ENCODE measurements at regions not wholly inside any gene's neighbourhood (a gene's known extent, or its start where the extent isn't known, plus 50 kb on each side); places are given as distances from the start of the nearest gene placed in this dataset.

- no peaks in the 10 kb centered on the region for H3K79me2 ChIP-seq (ENCODE audit: insufficient read depth, low read length)
- no peak overlapping the region for H3K9ac ChIP-seq (ENCODE audit: low read depth, low read length)
- TF ChIP-seq CTCF (IDR thresholded peaks at IDR 0.05; ENCODE audit: borderline replicate concordance, extremely low read depth, low read length, poor library complexity, severe bottlenecking) (no peak), EZH2 (IDR thresholded peaks at IDR 0.05; ENCODE audit: borderline replicate concordance, low read depth, low read length, severe bottlenecking) (no peak)
- no peak overlapping the region for H3K27ac ChIP-seq (ENCODE audit: low read length)
- no peak overlapping the region for H3K4me2 ChIP-seq (ENCODE audit: insufficient read depth, low read length)
- H3K9me3 ChIP-seq (ENCODE audit: insufficient read depth, low read length, severe bottlenecking), result no peaks in the 10 kb centered on the region
- H4K20me1 ChIP-seq (ENCODE audit: insufficient read depth, low read length), result no peaks in the 10 kb centered on the region
- DNase-seq (no peak), ATAC-seq (ENCODE audit: insufficient read depth, low read depth) (no peak)
- H3K4me1 ChIP-seq (ENCODE audit: insufficient read depth, low read length), result peaks cover 13% of the 10 kb centered on the region
- H2AFZ ChIP-seq (ENCODE audit: low read depth, low read length), result no peak overlapping the region
- no peaks in the 10 kb centered on the region for H3K36me3 ChIP-seq (ENCODE audit: insufficient read depth, low read length)
- no peak overlapping the region for H3K4me3 ChIP-seq (ENCODE audit: low read depth in 1 of 2, low read length in 2 of 2)
- no peaks in the 10 kb centered on the region for H3K27me3 ChIP-seq (ENCODE audit: insufficient read depth, low read length, poor library complexity)
These were observed 102.5 kb upstream of the MME start for GRCh38 chr3:154977666-154978065.

- TF ChIP-seq EZH2 (IDR thresholded peaks at IDR 0.05; ENCODE audit: borderline replicate concordance, low read depth, low read length, severe bottlenecking), result no peak
- no peak for TF ChIP-seq CTCF (IDR thresholded peaks at IDR 0.05; ENCODE audit: borderline replicate concordance, extremely low read depth, low read length, poor library complexity, severe bottlenecking)
- H3K27me3 ChIP-seq (ENCODE audit: insufficient read depth, low read length, poor library complexity), result no peaks in the 10 kb centered on the region
- H2AFZ ChIP-seq (ENCODE audit: low read depth, low read length), result no peak overlapping the region
- H3K4me3 ChIP-seq (ENCODE audit: low read depth in 1 of 2, low read length in 2 of 2), result no peak overlapping the region
- no peaks in the 10 kb centered on the region for H3K36me3 ChIP-seq (ENCODE audit: insufficient read depth, low read length)
- no peaks in the 10 kb centered on the region for H3K9me3 ChIP-seq (ENCODE audit: insufficient read depth, low read length, severe bottlenecking)
- H3K4me1 ChIP-seq (ENCODE audit: insufficient read depth, low read length), result peaks cover 26% of the 10 kb centered on the region
- no peaks in the 10 kb centered on the region for H4K20me1 ChIP-seq (ENCODE audit: insufficient read depth, low read length)
- no peak for DNase-seq
- H3K9ac ChIP-seq (ENCODE audit: low read depth, low read length), result no peak overlapping the region
- H3K27ac ChIP-seq (ENCODE audit: low read length), result no peak overlapping the region
- no peak for ATAC-seq (ENCODE audit: insufficient read depth, low read depth)
- H3K4me2 ChIP-seq (ENCODE audit: insufficient read depth, low read length), result no peak overlapping the region
- H3K79me2 ChIP-seq (ENCODE audit: insufficient read depth, low read length), result no peaks in the 10 kb centered on the region
These were observed 103.8 kb upstream of the MME start for GRCh38 chr3:154976072-154976983.

DNA sequence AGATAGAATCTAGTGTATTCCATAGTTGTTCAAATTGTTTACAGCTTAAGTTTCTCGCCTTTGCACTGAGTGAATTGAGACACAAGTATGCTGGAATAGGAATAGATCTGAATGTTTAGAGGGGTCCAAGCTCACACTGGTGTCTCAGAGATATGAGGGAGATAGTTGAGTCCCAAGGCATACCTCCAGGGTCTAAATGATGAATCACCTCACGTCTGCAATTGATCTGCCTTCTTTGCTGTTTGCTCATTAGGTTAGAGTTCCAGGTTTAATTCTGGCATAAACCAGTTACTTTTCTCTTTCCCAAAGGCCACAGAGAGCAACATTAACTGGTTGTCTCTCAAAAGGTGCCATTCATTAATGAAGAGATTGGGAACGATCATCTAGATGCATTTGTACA lies 106.3 kb upstream of the MME start:
- TF ChIP-seq EZH2 (IDR thresholded peaks at IDR 0.05; ENCODE audit: borderline replicate concordance, low read depth, low read length, severe bottlenecking) (no peak), CTCF (IDR thresholded peaks at IDR 0.05; ENCODE audit: borderline replicate concordance, extremely low read depth, low read length, poor library complexity, severe bottlenecking) (no peak)
- no peak overlapping the region for H3K4me3 ChIP-seq (ENCODE audit: low read depth in 1 of 2, low read length in 2 of 2)
- H3K9me3 ChIP-seq (ENCODE audit: insufficient read depth, low read length, severe bottlenecking), result no peaks in the 10 kb centered on the region
- H3K27me3 ChIP-seq (ENCODE audit: insufficient read depth, low read length, poor library complexity), result no peaks in the 10 kb centered on the region
- H3K79me2 ChIP-seq (ENCODE audit: insufficient read depth, low read length), result no peaks in the 10 kb centered on the region
- no peak overlapping the region for H3K9ac ChIP-seq (ENCODE audit: low read depth, low read length)
- no peak overlapping the region for H3K4me2 ChIP-seq (ENCODE audit: insufficient read depth, low read length)
- H3K27ac ChIP-seq (ENCODE audit: low read length), result no peak overlapping the region
- no peak overlapping the region for H2AFZ ChIP-seq (ENCODE audit: low read depth, low read length)
- no peak for DNase-seq
- no peaks in the 10 kb centered on the region for H3K36me3 ChIP-seq (ENCODE audit: insufficient read depth, low read length)
- H4K20me1 ChIP-seq (ENCODE audit: insufficient read depth, low read length), result no peaks in the 10 kb centered on the region
- H3K4me1 ChIP-seq (ENCODE audit: insufficient read depth, low read length), result peaks cover 27% of the 10 kb centered on the region
- ATAC-seq (ENCODE audit: insufficient read depth, low read depth), result no peak
